ENCODE measurements at regions not wholly inside any gene's neighbourhood (a gene's known extent, or its start where the extent isn't known, plus 50 kb on each side); places are given as distances from the start of the nearest gene placed in this dataset.

- TF ChIP-seq CTCF (conservative IDR thresholded peaks at IDR 0.05; ENCODE audit: low read depth, low read length) (no peak), EZH2 (IDR thresholded peaks at IDR 0.05; ENCODE audit: borderline replicate concordance, low read depth, low read length, poor library complexity, severe bottlenecking) (no peak)
Measured at GRCh38 chr3:176378789-176379188, 818.5 kb downstream of the TBL1XR1 start.
